HG03432 (cell line): ENCODE measurements at regions not wholly inside any gene's neighbourhood (a gene's known extent, or its start where the extent isn't known, plus 50 kb on each side); places are given as distances from the start of the nearest gene placed in this dataset.

Experiments used
- ATAC-seq: cut with Tn5 transposase; IDR thresholded peaks from one replicate; pipeline ENCODE4 v1.9.1; 2021; ENCODE audit warnings: mild to moderate bottlenecking, moderate library complexity; ENCODE audit not compliant: unreplicated experiment

DNA sequence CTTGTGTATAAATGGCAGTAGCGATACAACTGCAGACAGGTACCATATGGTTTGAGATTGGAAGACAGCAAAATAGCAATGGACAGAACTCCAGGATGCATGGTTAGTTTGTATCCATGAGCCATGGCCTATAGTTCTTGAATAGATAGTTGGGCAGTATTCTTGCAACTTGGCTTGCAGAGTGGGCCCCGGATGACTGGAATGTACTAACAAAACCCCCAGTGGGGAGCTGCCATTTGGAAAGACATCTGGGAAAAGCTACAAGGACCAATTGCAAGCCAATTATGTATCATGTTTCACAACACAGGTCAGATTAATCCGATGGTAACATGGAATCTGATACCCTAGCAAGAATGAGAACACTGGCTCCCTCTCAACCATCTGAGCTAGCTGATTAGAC, 279.6 kb downstream of the RERGL start:
- ATAC-seq, result no peak

DNA sequence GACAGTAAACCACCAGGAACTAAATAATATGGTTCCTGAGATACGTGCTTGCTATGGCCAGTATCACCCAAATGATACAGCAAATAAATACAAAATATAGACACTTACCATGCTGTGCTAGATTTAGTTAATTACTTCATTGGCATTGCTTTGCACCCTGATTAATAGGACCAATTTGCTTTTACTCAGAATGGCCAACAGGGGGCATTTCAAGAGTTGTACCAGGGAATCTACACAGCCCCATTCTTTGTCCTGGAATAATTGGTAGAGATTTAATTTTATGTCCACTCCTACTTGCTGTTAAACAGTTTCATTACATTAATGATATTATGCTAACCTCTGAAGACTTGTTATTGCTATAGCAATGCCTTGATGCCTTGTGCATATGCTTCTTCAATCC, 280.8 kb downstream of the RERGL start:
- ATAC-seq, result no peak

DNA sequence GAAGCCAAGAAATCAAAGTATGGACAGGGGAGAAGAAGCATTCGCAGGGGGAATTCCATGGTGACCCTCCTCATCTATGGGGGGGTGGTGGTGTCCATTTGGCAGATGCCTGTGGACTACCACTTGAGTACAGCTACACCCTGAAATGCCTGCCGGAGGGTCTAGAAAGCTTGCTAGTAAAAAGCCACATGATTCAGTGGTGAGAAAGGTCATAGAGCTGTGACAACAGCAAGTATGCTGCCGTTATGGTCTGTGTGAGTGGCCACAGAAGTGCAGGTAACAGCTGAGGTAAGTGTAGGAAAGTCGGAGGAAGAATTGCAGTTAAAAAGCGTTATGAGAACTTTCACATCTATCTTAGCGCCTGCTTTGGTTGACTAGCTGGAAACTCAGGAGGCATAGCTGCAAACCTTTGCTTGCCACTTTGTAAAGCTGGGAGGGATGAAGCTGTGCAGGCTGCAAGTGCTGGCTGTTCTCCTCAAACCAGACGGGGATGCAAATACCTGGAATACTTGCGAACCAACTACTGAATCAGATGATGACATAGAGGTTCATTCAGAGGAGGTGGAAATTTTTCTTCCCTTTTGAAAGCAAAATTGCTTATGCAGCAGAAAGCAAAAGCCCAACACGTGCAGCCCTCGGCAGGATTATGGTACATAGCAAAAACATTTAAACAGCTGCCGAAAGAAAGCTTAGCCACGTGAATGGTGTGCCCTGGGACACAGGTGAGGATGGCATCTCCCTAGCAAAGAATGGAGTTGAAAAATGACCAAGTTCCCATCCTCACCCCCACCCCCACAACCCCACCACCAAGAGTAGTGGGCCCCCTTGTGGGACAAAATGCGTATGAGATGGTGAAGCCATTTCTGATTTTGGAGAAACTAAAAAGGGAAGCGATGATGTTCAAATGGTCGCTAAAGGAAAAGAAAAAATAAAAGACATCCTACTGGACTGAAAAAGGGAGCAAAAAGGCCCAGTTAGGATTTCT, 287.0 kb downstream of the RERGL start:
- no peak for ATAC-seq

DNA sequence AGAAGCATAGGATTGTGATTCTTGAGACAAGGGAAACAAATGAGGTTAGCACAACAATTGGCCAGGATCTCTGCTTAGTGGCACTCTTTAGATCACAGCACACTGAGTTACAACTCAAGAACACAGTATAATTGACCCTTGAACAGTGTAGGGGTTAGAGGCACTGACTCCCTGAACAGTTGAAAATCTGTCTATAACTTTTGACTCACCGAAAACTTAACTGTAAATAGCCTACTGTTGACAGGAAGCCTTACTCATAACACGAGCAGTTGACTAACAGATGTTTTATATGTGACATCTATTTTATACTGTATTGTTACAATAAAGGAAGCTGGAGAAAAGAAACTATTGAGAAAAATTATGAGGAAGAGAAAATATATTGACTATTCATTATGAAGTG, 296.1 kb downstream of the RERGL start:
- ATAC-seq, result no peak

DNA sequence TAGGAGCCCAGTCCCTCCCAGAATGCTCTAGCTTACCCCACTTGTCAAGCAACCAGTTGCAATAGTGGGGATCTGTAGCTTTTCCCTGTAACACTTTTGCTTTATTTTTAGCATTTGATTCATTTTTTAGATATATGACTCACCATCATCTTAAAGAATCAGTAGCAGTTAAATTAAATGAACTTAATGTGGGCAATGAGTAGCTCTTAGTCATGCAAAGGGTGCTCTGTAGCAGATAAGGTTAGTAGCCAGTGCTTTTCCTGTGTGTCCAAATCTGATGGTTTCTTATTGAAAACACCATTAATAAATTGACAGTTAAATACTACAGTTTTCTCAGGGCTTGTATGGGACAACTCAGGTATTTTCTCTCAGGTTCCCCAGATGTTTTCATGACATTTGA, 311.8 kb downstream of the RERGL start:
- no peak for ATAC-seq

DNA sequence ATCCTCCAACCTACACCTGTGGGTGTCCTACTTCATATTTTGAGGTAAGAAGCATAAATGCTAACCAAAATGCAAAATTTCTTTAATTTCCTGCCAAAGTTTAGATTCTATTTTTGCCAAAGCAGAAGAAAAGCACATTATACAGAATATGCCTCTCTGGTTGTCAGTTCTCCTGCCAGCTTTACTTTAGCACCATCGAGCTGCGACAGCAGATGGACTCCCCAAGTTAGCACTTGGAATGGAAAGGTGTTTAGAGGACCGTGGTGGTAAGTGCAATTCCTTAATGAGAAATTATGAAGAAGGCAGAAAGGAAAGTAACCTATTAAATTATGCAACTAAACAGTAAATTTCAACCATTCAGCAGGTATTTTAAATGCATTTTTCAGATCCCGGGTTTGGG, 326.6 kb downstream of the RERGL start:
- no peak for ATAC-seq

DNA sequence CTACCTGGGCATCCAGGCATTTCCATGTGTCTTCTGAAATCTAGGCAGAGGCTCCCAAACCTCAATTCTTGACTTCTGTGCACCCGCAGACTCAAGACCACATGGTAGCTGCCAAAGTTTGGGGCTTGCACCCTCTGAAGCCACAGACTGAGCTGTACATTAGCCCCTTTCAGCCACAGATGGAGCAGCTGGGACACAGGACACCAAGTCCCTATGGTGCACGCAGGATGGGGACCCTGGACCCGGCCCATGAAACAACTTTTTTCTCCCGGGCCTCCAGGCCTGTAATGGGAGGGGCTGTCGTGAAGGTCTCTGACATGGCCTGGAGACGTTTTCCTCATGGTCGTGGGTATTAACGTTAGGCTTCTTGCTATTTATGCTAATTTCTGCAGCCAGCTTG, 330.0 kb downstream of the RERGL start:
- ATAC-seq, result no peak
